ENCODE measurements at regions not wholly inside any gene's neighbourhood (a gene's known extent, or its start where the extent isn't known, plus 50 kb on each side); places are given as distances from the start of the nearest gene placed in this dataset.

GRCh38 chr6:6897140-6897539 lies 210.6 kb upstream of the RREB1 start:
- no peak for DNase-seq

GRCh38 chr6:6900569-6901204 lies 207.1 kb upstream of the RREB1 start:
- no peak for DNase-seq

GRCh38 chr6:6901205-6901719 lies 206.5 kb upstream of the RREB1 start:
- no peak for DNase-seq

GRCh38 chr6:6901945-6902344 lies 205.8 kb upstream of the RREB1 start:
- DNase-seq: no peak

- DNase-seq: no peak
These were observed 201.7 kb upstream of the RREB1 start for GRCh38 chr6:6905961-6906518.

- DNase-seq: no peak
These were observed 201.1 kb upstream of the RREB1 start for GRCh38 chr6:6906570-6907213.

- DNase-seq: no peak
These were observed 200.5 kb upstream of the RREB1 start for GRCh38 chr6:6907286-6907685.

GRCh38 chr6:6908121-6908520 lies 199.6 kb upstream of the RREB1 start:
- no peak for DNase-seq

GRCh38 chr6:6909111-6909510 lies 198.7 kb upstream of the RREB1 start:
- DNase-seq: no peak

- no peak for DNase-seq
These were observed 196.9 kb upstream of the RREB1 start for GRCh38 chr6:6910734-6911295.

GRCh38 chr6:6911391-6911790 lies 196.4 kb upstream of the RREB1 start:
- no peak for DNase-seq

GRCh38 chr6:6912817-6913744 lies 194.7 kb upstream of the RREB1 start:
- no peak for DNase-seq

GRCh38 chr6:6915219-6915618 lies 192.5 kb upstream of the RREB1 start:
- DNase-seq: no peak

- no peak for DNase-seq
These were observed 191.8 kb upstream of the RREB1 start for GRCh38 chr6:6915813-6916547.

GRCh38 chr6:6916598-6916997 lies 191.2 kb upstream of the RREB1 start:
- DNase-seq: no peak

GRCh38 chr6:6918216-6918983 lies 189.4 kb upstream of the RREB1 start:
- no peak for DNase-seq

GRCh38 chr6:6919173-6919572 lies 188.6 kb upstream of the RREB1 start:
- DNase-seq: no peak

- DNase-seq: no peak
These were observed 187.4 kb upstream of the RREB1 start for GRCh38 chr6:6920114-6920986.

GRCh38 chr6:6920987-6921313 lies 186.8 kb upstream of the RREB1 start:
- DNase-seq: peak; percentile 13

GRCh38 chr6:6922166-6922565 lies 185.6 kb upstream of the RREB1 start:
- DNase-seq: no peak

GRCh38 chr6:6923605-6924004 lies 184.2 kb upstream of the RREB1 start:
- no peak for DNase-seq

All from NCI-H2081 treated with DMSO at 0.1 percent for 48 hours (cell line).